ENCODE measurements at regions not wholly inside any gene's neighbourhood (a gene's known extent, or its start where the extent isn't known, plus 50 kb on each side); places are given as distances from the start of the nearest gene placed in this dataset.

- Histone ChIP-seq H3K4me3 (no peak overlapping the region), H3K27me3 (ENCODE audit: low read depth) (no peaks in the 10 kb centered on the region), H3K27ac (no peak overlapping the region), H3K9me3 (no peaks in the 10 kb centered on the region), H3K4me1 (no peaks in the 10 kb centered on the region), H3K36me3 (no peaks in the 10 kb centered on the region)
- DNase-seq (no peak), ATAC-seq (no peak)
- TF ChIP-seq, protein P1, sequence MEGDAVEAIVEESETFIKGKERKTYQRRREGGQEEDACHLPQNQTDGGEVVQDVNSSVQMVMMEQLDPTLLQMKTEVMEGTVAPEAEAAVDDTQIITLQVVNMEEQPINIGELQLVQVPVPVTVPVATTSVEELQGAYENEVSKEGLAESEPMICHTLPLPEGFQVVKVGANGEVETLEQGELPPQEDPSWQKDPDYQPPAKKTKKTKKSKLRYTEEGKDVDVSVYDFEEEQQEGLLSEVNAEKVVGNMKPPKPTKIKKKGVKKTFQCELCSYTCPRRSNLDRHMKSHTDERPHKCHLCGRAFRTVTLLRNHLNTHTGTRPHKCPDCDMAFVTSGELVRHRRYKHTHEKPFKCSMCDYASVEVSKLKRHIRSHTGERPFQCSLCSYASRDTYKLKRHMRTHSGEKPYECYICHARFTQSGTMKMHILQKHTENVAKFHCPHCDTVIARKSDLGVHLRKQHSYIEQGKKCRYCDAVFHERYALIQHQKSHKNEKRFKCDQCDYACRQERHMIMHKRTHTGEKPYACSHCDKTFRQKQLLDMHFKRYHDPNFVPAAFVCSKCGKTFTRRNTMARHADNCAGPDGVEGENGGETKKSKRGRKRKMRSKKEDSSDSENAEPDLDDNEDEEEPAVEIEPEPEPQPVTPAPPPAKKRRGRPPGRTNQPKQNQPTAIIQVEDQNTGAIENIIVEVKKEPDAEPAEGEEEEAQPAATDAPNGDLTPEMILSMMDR (IDR thresholded peaks at IDR 0.05) = no peak
- intact Hi-C loops (cut with DNase I) = no loop called here
Measured at GRCh38 chr20:61123751-61124368, 128.2 kb upstream of the CDH4 start.

DNA sequence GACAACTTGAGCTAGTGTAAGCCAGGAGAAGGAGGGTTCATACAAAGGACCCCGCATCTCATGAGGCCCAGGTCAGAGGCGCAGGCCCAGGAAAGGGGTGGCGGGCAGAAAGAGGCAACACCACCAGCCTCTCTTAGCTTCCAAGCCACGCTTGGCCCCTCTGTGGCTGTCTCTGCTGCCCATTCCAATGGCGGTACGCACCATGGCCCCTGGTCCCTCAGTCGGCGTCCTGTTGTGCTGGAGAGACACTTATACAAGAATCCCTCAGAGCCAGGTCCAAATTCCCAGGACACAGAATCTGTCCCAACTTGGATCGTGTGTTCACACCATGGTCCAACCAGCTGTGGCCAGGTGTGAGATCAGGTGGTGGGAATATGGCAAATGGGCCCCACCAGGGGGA is 127.0 kb upstream of the CDH4 start:
- Histone ChIP-seq H3K27me3 (ENCODE audit: low read depth) (no peaks in the 10 kb centered on the region), H3K36me3 (no peaks in the 10 kb centered on the region), H3K4me1 (no peaks in the 10 kb centered on the region), H3K27ac (no peak overlapping the region), H3K9me3 (no peaks in the 10 kb centered on the region), H3K4me3 (no peak overlapping the region)
- intact Hi-C loops (cut with DNase I) = no loop called here
- DNase-seq (no peak), ATAC-seq (no peak)
- TF ChIP-seq, protein P1 (IDR thresholded peaks at IDR 0.05) = no peak

- TF ChIP-seq, protein P1 (IDR thresholded peaks at IDR 0.05) = no peak
- H3K4me3 ChIP-seq = no peak overlapping the region
- H3K27ac ChIP-seq = no peak overlapping the region
- no peaks in the 10 kb centered on the region for H3K4me1 ChIP-seq
- no peak for DNase-seq
- H3K27me3 ChIP-seq (ENCODE audit: low read depth) = no peaks in the 10 kb centered on the region
- H3K9me3 ChIP-seq = no peaks in the 10 kb centered on the region
- no peaks in the 10 kb centered on the region for H3K36me3 ChIP-seq
- ATAC-seq = no peak
- intact Hi-C loops (cut with DNase I) = no loop called here
Measured at GRCh38 chr20:61125546-61126180, 126.4 kb upstream of the CDH4 start.

DNA sequence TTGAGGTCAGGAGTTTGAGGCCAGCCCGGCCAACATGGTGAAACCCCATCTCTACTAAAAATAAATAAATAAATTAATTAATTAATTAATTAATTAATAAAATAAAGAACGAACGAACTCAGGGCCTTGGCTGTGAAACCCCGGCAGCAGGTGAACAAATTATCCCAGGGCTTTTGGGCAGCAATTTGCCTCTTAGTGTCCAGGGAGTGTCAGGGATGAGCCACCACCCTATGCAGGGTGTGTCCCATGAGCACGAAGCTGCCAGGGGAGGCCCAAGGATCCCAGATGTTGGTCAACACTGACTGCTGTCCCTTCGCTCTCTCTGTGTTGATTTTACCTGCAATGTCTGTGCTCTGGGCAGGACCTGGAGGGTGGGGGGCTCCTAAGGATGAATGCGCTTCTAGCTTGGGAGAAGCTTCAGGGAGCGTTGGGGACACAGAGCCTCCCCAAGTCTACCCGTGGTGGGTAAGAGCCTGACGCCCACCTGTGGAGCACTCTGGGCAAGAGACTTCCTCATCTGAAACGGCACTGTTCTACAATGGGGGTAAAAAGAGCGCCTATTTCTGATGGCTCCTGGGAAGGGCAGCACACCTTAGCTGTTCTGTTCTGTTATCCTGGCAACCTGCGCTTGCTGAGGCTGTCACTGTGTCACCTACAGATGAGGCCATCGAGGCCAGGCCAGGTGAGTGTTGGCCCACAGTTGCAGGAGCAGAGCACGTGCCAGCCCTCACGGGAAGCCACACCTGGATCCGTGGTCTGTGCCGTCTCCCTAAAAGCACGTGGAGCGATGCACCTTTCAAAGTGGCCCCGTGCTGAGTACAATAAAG is 125.5 kb upstream of the CDH4 start:
- Histone ChIP-seq H3K9me3 (no peaks in the 10 kb centered on the region), H3K4me1 (no peaks in the 10 kb centered on the region), H3K27me3 (ENCODE audit: low read depth) (no peaks in the 10 kb centered on the region), H3K4me3 (no peak overlapping the region), H3K36me3 (no peaks in the 10 kb centered on the region), H3K27ac (no peak overlapping the region)
- TF ChIP-seq, protein P1 (IDR thresholded peaks at IDR 0.05) = no peak
- ATAC-seq (no peak), DNase-seq (no peak)
- intact Hi-C loops (cut with DNase I) = no loop called here

- intact Hi-C loops (cut with DNase I) = no loop called here
- Histone ChIP-seq H3K4me3 (no peak overlapping the region), H3K27ac (no peak overlapping the region), H3K36me3 (no peaks in the 10 kb centered on the region), H3K27me3 (ENCODE audit: low read depth) (no peaks in the 10 kb centered on the region), H3K4me1 (no peaks in the 10 kb centered on the region), H3K9me3 (no peaks in the 10 kb centered on the region)
- TF ChIP-seq, protein P1 (IDR thresholded peaks at IDR 0.05) = no peak
- no peak for ATAC-seq
- DNase-seq = no peak
Measured at GRCh38 chr20:61127311-61128039, 124.6 kb upstream of the CDH4 start.
